ENCODE measurements at regions not wholly inside any gene's neighbourhood (a gene's known extent, or its start where the extent isn't known, plus 50 kb on each side); places are given as distances from the start of the nearest gene placed in this dataset.

DNA sequence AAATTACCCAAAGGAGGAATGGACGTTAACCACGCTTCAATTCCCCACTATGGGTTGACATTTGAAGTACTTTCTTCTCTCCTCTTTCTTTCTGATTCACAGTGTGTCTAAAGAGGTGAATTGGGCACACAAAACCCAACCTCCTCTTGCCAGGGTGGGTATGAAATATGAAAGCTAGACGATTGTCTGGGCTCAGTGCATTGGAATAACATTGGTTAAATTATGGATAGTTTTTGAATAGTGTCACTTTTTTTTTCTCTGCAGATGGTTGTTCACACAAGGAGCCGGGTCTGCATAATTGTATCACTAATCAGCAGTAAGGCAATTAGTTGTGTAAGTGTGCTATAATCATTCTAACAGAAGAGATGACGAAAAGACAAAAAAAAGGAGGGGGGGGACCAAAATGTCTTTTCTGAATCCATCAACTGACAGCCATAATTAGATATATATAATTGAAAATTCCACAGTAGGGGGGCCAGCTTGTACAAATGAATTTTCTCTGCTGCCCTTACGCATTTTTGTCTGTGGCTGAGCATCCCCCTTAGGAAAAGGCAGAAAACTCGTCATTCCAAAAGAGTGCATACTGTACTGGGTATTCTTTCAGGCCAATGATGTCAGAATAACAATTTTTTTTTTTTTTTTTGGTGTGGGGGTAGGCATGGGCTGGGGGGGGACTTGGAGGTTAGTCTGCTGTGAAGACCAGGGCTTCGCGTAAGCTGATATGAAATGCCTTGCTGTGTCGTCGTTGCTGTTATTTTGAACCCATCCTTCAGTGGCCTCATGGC, 307.5 kb upstream of the SALL1 start:
- DNase-seq (ENCODE audit: low spot score) (no peak), FAIRE-seq (no peak), ATAC-seq (no peak)
- TF ChIP-seq TCF7 (IDR thresholded peaks at IDR 0.05; ENCODE audit: low read depth) (no peak), TOE1 (CRISPR knock-in tag; IDR thresholded peaks at IDR 0.05) (no peak), HOXA9 (CRISPR knock-in tag; IDR thresholded peaks at IDR 0.05; ENCODE audit: borderline replicate concordance) (no peak), SP5 (CRISPR knock-in tag; IDR thresholded peaks at IDR 0.05; ENCODE audit: borderline replicate concordance, low read depth) (no peak), DNMT3B (CRISPR knock-in tag; conservative IDR thresholded peaks at IDR 0.05) (no peak), CC2D1A (CRISPR knock-in tag; IDR thresholded peaks at IDR 0.05) (no peak), ESRRA (CRISPR knock-in tag; IDR thresholded peaks at IDR 0.05; ENCODE audit: low read depth) (no peak), HOXA7 (CRISPR knock-in tag; IDR thresholded peaks at IDR 0.05) (no peak), ONECUT2 (CRISPR knock-in tag; IDR thresholded peaks at IDR 0.05) (no peak), ZNF720 (CRISPR knock-in tag; IDR thresholded peaks at IDR 0.05) (no peak), ZNF546 (CRISPR knock-in tag; conservative IDR thresholded peaks at IDR 0.05) (no peak), NCOA1 (CRISPR knock-in tag; IDR thresholded peaks at IDR 0.05) (no peak), CEBPG (CRISPR knock-in tag; IDR thresholded peaks at IDR 0.05) (no peak), ZNF44 (CRISPR knock-in tag; IDR thresholded peaks at IDR 0.05) (no peak)
- TF ChIP-seq, protein P1, sequence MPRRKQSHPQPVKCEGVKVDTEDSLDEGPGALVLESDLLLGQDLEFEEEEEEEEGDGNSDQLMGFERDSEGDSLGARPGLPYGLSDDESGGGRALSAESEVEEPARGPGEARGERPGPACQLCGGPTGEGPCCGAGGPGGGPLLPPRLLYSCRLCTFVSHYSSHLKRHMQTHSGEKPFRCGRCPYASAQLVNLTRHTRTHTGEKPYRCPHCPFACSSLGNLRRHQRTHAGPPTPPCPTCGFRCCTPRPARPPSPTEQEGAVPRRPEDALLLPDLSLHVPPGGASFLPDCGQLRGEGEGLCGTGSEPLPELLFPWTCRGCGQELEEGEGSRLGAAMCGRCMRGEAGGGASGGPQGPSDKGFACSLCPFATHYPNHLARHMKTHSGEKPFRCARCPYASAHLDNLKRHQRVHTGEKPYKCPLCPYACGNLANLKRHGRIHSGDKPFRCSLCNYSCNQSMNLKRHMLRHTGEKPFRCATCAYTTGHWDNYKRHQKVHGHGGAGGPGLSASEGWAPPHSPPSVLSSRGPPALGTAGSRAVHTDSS (CRISPR knock-in tag; conservative IDR thresholded peaks at IDR 0.05), result no peak
- TF ChIP-seq, protein P2, sequence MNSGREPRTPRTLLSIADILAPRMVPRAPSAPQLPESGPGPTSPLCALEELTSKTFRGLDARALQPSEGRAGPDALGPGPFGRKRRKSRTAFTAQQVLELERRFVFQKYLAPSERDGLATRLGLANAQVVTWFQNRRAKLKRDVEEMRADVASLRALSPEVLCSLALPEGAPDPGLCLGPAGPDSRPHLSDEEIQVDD (CRISPR knock-in tag; IDR thresholded peaks at IDR 0.05; ENCODE audit: borderline replicate concordance), result no peak
- TF ChIP-seq, protein P3, sequence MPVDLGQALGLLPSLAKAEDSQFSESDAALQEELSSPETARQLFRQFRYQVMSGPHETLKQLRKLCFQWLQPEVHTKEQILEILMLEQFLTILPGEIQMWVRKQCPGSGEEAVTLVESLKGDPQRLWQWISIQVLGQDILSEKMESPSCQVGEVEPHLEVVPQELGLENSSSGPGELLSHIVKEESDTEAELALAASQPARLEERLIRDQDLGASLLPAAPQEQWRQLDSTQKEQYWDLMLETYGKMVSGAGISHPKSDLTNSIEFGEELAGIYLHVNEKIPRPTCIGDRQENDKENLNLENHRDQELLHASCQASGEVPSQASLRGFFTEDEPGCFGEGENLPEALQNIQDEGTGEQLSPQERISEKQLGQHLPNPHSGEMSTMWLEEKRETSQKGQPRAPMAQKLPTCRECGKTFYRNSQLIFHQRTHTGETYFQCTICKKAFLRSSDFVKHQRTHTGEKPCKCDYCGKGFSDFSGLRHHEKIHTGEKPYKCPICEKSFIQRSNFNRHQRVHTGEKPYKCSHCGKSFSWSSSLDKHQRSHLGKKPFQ (CRISPR knock-in tag; IDR thresholded peaks at IDR 0.05; ENCODE audit: insufficient replicate concordance), result no peak
- ChIA-PET CTCF (ENCODE audit: low intra/inter-chr PET ratio, low total read pairs) (no interaction called here), POLR2A (no interaction called here)
- H2AFZ ChIP-seq (ENCODE audit: low read length), result no peak overlapping the region
- intact Hi-C loops (cut with micrococcal nuclease; ENCODE audit: unreplicated experiment), result no loop called here
- H3K36me3 ChIP-seq (replicated peaks in 1 of 2; ENCODE audit: control insufficient read depth in 1 of 2, insufficient read depth in 2 of 2, low read length in 2 of 2), result no peaks in the 10 kb centered on the region
- WGBS (ENCODE audit: low lambda C conversion rate), result 40% methylated on average over 11 of the region's 11 CpGs
- H3K79me2 ChIP-seq (ENCODE audit: insufficient read depth, low read length), result no peaks in the 10 kb centered on the region
- H3K27me3 ChIP-seq (ENCODE audit: control insufficient read depth in 1 of 2, insufficient read depth in 2 of 2, low read length in 2 of 2), result no peaks in the 10 kb centered on the region; a peak in 2 of 5 replicates
- H3K9me3 ChIP-seq (ENCODE audit: low read length), result no peaks in the 10 kb centered on the region
- no peak overlapping the region for H3K27ac ChIP-seq (ENCODE audit: extremely low read length, insufficient read depth, low read length)
- in situ Hi-C loops (cut with HindIII; ENCODE audit: extremely low pct_ligation_motif_present, low pct_unique_long_range_greater_than_20kb), result no loop called here
- no peak overlapping the region for H3K9ac ChIP-seq (ENCODE audit: insufficient read depth, low read depth, low read length)
- H3K4me1 ChIP-seq (ENCODE audit: insufficient read depth, low read length), result no peaks in the 10 kb centered on the region
- no peak overlapping the region for H3K4me3 ChIP-seq (replicated peaks in 1 of 3; ENCODE audit: insufficient read depth in 1 of 3, low read depth in 2 of 3, low read length in 3 of 3)
- no peak overlapping the region for H3K4me2 ChIP-seq (ENCODE audit: low read depth, low read length)
- BruUV-seq (replicated peaks), result no TSS peak
- H4K20me1 ChIP-seq (ENCODE audit: insufficient read depth, low read length), result no peaks in the 10 kb centered on the region
